T-helper 2 cell (primary cell): ENCODE measurements at regions not wholly inside any gene's neighbourhood (a gene's known extent, or its start where the extent isn't known, plus 50 kb on each side); places are given as distances from the start of the nearest gene placed in this dataset.
"Not testable (repeated sequence)": the region's sequence is repeated elsewhere in the genome, so short reads cannot be mapped to it uniquely, and the experiment has no call there.

Experiments used
- DNase-seq, 5 experiments: peaks; one replicate each; pipeline versions ENCODE4 v3.0.0 to v3.0.0-alpha.2; 2012 to 2022

- DNase-seq, result no peak
These were observed 54.4 kb upstream of the MSH6 start for GRCh38 chr2:47728551-47728950.

DNA sequence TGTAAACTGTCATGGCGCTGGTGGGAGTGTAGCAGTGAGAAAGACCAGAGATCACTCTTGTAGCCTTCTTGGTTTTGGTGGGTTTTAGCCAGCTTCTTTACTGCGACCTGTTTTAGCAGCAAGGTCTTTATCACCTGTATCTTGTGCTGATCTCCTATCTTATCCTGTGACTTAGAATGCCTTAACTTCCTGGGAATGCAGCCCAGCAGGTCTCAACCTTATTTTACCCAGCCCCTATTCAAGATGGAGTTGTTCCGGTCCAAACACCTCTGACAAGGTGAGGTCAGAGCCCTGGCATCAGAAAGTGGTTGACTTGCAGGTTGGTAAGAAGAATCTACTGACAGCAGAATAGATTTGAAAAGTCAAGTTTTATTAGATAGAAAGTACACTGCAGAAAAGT, 55.0 kb upstream of the MSH6 start:
- no peak for DNase-seq

- not testable (repeated sequence) for DNase-seq
These were observed 56.0 kb upstream of the MSH6 start for GRCh38 chr2:47726978-47727377.

GRCh38 chr2:47725808-47726207, 57.1 kb upstream of the MSH6 start:
- no peak for DNase-seq

DNA sequence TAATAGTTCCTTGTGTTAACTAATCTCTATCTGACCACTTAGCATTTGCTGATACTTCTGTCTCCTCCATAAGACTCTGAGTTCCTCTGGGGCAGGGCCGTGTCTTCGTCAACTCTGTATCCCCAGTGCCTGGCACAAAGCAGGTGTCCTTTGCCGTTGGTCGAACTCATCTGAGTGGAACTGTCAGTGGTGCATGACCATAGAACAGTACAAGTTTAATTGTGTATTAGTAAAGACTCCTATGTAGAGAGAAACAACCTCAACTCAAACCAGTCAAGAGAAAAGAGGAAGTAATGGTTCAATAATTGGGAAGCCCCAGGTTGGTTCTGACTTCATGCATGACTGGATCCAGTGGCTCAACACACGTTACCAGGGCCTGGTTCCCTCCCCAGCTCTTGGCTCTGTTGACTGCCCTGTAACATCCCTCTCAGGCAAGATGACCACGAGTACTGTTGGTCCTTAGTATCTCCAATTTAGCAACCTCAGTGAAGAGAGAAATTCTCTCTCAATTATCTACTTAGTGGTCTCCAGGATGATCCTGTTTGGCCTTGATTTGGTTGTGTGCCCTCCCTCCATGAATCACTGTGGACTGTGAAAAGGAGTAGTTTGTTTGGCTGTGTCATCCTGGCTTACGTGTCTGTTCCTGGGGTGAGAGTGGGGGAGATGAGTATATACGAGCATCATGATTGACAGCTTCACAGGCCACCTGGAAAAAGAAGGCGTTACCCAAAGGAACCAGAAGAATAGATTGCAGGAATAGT, 58.5 kb upstream of the MSH6 start:
- DNase-seq, result no peak

- DNase-seq, result no peak
These were observed 61.6 kb upstream of the MSH6 start for GRCh38 chr2:47721296-47721695.

DNA sequence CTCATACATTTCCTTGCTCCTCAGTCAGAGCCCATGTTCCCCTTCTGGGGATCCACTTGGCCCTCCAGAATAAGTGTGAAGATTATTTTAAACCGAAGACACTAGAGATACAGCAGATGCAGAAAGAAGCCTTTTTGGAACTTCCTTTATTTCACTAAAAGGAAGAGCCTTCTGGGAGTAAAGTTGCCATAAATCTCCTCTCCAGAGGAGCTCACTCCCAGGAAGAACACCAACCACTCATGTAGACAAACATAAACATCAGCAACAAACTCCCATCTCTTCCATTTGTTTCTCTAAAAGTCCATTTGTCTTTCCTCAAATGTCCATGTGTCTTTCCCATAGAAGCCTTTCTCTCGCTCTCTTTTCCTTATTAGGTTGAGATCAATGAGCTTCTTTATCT, 62.4 kb upstream of the MSH6 start:
- DNase-seq, result no peak

DNA sequence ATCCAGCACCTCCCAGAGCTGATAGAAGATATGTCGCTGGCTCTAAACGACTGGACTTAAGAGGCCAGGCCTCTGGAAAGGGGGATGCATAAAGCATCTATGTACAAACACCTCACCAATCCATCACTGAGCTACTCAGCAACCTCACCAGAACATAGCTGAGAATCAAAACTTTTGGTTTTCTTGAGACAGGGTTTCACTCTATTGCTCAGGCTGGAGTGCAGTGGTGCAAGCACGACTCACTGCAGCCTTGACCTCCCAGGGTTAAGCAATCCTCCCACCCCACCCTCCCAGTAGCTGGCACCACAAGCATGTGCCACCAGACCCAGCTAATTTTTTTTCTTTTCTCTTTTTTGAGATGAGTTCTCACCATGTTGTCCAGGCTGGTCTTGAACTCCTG, 62.9 kb upstream of the MSH6 start:
- no peak for DNase-seq

GRCh38 chr2:47719099-47719498, 63.8 kb upstream of the MSH6 start:
- peak in 1 of 5 experiments; percentile 34 for DNase-seq

DNA sequence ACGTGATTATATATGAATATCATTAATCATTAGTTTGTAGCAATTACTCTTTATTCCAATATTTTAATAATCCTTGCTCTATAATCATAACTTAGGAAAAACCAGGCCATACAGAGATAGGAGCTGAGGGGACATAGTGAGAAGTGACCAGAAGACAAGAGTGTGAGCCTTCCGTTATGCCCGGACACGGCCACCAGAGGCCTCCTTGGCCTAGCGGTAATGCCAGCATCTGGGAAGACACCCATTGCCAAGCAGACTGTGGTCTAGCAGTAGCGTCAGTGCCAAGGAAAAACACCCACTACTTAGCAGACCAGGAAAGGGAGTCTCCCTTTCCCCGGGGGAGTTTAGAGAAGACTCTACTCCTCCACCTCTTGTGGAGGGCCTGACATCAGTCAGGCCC, 66.6 kb upstream of the MSH6 start:
- DNase-seq, result not testable (repeated sequence)

DNA sequence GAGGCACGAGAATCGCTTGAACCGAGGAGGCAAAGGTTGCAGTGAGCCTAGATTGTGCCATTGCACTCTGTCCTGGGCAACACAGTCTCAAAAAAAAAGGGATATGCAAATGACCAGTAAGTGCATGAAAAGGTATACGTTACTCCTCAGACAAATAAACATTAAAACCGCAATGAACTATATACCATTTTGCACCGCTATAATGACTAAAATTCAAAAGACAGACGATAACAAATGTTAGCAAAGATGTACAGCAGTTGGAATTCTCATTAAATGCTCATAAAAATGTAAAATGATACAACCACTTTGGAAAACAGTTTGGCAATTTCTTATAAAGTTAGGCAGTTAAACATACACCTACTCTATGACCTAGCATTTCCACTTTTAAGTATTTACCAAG, 67.4 kb upstream of the MSH6 start:
- DNase-seq, result no peak

- peak in 1 of 5 experiments; percentile 5 for DNase-seq
These were observed 74.0 kb upstream of the MSH6 start for GRCh38 chr2:47708801-47709499.

GRCh38 chr2:47704287-47704686, 78.7 kb upstream of the MSH6 start:
- no peak for DNase-seq

DNA sequence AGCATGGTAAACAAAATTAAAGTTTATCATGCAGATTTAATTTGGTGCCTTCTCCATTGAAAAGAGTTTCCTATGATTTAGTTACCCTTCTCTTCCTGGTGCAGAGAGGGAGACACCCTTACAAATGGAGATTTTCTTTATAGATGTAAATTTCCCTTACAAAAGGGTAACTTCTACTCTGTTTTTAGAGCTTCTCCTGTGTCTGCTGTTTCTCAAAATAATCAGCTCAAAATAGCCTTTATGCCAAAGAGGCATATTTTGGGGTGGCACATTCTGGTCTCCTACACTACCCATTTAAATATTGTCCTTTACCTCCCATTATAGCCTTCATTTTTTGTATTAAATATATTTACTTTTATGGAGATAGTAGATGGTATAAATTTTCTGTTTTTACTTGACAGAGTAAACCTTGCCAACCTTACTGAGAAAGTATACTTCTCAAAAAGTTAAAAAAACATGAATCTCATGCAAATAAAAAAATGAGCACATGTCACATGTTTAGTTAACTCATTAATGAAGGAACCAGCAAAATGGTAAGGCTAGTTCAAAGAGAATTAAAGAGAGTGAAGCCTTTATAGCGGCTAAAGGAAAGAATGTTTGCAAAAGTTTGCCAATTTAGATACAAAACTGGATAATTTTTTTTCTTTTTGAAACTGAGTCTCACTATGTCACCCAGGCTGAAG, 83.3 kb upstream of the MSH6 start:
- no peak for DNase-seq

DNA sequence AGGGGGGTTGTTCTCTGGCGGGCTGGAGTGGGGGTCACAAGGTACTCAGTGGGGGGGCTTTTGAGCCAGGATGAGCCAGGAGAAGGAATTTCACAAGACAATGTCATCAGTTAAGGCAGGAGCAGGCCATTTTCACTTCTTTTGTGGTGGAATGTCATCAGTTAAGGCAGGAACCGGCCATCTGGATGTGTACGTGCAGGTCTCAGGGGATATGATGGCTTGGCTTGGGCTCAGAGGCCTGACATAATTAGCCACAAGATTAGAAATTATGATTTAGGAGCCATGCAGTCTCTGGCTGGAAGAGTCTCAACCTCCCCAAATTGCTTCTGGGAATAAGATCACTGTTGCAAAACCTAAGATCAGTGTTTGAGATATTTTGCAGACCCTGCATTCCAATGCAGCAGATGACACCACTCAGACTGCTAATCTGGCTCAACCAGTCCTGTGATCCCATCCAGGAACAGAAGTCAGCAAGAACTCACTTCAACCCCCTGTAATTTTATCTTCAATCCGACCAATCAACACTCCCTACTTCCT, 84.4 kb upstream of the MSH6 start:
- not testable (repeated sequence) for DNase-seq

GRCh38 chr2:47697681-47698435, 85.1 kb upstream of the MSH6 start:
- not testable (repeated sequence) for DNase-seq

DNA sequence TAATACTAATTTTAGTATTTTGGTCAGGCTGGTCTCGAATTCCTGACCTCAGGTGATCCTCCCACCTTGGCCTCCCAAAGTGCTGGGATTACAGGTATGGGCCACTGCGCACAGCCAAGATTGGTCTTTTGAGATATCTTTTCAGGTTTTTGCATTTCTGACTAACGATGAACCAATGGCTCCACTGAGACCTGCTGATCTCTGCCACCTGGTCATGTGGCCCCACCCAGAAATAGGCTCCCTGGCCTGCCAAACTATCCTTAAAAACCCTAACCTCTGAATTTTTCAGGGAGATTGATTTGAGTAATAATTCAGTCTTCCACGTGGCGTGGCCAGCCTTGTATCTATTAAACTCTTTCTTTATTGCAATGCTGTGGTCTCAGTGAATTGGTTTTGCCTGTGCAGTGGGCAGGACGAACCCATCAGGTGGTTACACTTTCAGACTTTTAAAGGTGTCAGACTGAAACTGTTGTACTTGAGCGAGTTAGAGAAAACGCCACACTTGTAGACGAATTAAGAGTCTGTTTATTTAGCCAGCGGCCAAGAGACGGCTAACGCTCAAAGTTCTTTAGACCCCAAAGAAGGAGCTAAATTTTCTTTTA, 85.8 kb upstream of the MSH6 start:
- no peak for DNase-seq

DNA sequence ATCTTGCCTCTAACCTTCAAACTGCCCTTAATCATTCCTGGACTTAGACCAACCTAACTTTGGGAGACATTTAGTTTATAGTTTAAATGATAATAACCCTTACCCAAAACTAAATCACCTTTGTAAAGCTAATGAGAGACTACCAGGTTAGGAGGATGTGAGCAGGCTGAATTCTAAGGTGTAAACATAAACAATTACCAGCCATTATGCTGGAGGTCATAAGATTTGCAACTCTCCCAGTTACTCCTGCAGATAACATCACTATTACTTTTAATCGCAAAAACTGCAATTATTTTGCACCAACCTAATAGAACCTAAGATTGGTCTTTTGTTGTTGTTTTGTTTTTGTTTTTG, 86.5 kb upstream of the MSH6 start:
- DNase-seq, result no peak

GRCh38 chr2:47695800-47696477, 87.0 kb upstream of the MSH6 start:
- DNase-seq, result no peak

- not testable (repeated sequence) for DNase-seq
These were observed 88.5 kb upstream of the MSH6 start for GRCh38 chr2:47694451-47694850.

DNA sequence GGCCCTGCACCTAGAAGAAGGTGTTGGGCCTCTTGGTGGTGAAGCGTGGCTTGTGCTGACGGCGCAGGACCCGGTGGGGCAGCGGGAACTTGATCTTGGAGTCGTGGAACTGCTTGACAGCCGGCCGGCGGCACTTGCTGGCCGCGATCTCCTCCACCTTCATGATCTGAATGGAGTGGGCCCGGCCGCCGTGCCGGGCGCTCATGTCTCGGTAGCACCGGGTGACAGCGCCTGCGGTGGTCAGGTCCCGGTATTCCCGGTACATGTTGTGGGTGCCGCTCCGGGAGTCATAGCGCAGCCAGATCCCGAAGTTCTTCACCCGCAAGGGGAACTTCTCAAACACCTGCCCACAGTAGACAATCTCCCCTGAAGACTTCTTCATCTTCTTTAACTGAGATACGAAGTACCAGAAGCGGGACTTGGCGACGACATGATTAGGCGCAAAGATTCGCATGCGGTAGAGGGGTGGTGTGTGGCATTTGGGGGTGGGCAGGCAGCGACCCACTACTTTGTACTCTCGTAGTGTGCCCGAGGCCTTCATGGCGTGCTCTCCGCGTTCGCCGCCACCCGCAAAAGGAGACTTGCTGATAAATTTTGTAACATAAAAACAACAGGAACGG, 92.1 kb upstream of the MSH6 start:
- not testable (repeated sequence) for DNase-seq
